Parathyroid adenoma (tissue), 2 donors: ENCODE measurements at regions not wholly inside any gene's neighbourhood (a gene's known extent, or its start where the extent isn't known, plus 50 kb on each side); places are given as distances from the start of the nearest gene placed in this dataset.

Experiments used
- H2AFZ ChIP-seq: fragments of 300-600 bp; sonication (generic); one replicate; pipeline ENCODE4 v1.7.0; 2017; ENCODE audit warnings: antibody characterized with exemption, mild to moderate bottlenecking
- H3K27ac ChIP-seq: fragments of 300-600 bp; sonication (generic); one replicate; pipeline ENCODE4 v1.7.0; 2017
- H3K27me3 ChIP-seq: fragments of 300-600 bp; sonication (generic); one replicate; pipeline ENCODE4 v1.7.0; 2017; ENCODE audit warnings: low read length; ENCODE audit not compliant: control insufficient read depth, insufficient read depth
- H3K36me3 ChIP-seq: fragments of 300-600 bp; sonication (generic); one replicate; pipeline ENCODE4 v1.7.0; 2017; ENCODE audit warnings: low read length; ENCODE audit not compliant: control insufficient read depth, insufficient read depth
- H3K4me1 ChIP-seq: fragments of 300-600 bp; sonication (generic); one replicate; pipeline ENCODE4 v1.7.0; 2017; ENCODE audit warnings: control low read depth
- H3K4me2 ChIP-seq: fragments of 300-600 bp; sonication (generic); one replicate; pipeline ENCODE4 v1.7.0; 2017; ENCODE audit warnings: low read length
- H3K4me3 ChIP-seq: fragments of 300-600 bp; sonication (generic); one replicate; pipeline ENCODE4 v1.7.0; 2017; ENCODE audit warnings: low read depth, low read length
- H3K79me2 ChIP-seq: fragments of 300-600 bp; sonication (generic); one replicate; pipeline ENCODE4 v1.7.0; 2017; ENCODE audit warnings: control low read depth
- H3K9ac ChIP-seq: fragments of 300-600 bp; sonication (generic); one replicate; pipeline ENCODE4 v1.7.0; 2017; ENCODE audit warnings: mild to moderate bottlenecking
- H3K9me3 ChIP-seq: fragments of 300-600 bp; sonication (generic); one replicate; pipeline ENCODE4 v1.7.0; 2017; ENCODE audit warnings: low read length; ENCODE audit not compliant: control insufficient read depth
- TF ChIP-seq, protein P1 (sequence below): fragments of 300-600 bp; sonication (generic); IDR thresholded peaks from one replicate; pipeline ENCODE4 v1.7.0; 2017; ENCODE audit warnings: antibody characterized with exemption, mild to moderate bottlenecking
- donor health status: primary hyperparathyroidism.

DNA sequence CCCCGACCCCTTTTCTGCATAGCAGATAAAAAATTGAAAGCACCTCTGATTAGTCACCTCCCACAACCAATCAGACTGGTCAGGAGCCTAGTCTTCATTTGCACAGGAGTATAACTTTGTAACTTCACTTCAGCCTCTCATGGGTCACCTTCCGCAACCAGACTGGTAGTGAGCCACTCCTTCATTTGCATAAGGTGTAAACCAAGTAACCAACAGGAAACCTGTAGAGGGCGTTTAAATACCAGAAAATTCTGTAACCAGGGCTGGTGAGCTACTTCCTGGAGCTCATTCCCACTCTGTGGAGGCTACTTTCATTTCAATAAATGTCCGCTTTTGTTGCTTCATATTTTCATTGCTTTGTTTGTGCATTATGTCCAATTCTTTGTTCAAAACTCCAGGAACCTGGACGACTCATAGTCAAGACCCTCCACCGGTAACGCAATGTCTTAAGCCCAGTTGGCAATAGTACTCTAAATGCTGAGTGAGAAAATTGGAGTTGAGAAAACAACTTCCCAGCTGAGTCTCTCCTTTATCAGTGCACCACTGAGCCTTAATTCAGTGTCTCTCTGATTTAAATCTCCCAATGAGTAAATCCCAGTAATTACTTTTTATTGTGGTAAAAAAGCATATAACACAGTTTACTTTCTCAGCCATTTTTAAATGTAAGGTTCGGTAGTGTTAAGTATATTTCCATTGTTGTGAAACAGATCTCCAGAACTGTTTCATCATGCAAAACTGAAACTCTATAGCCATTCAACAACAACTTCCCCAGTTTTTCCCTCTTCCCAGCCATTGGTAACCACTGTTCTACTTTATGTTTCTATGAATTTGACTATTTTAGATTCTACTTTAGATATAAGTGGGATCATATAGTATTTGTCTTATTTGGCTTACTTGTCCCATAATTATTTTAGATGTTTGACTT lies 392.7 kb upstream of the SLC8A1 start:
- Histone ChIP-seq H3K4me1 (no peaks in the 10 kb centered on the region), H3K9ac (no peak overlapping the region), H3K79me2 (no peaks in the 10 kb centered on the region), H3K9me3 (no peaks in the 10 kb centered on the region), H3K4me3 (no peak overlapping the region), H3K27me3 (no peaks in the 10 kb centered on the region), H3K27ac (no peak overlapping the region), H2AFZ (no peak overlapping the region), H3K4me2 (no peak overlapping the region), H3K36me3 (no peaks in the 10 kb centered on the region)
- TF ChIP-seq, protein P1, sequence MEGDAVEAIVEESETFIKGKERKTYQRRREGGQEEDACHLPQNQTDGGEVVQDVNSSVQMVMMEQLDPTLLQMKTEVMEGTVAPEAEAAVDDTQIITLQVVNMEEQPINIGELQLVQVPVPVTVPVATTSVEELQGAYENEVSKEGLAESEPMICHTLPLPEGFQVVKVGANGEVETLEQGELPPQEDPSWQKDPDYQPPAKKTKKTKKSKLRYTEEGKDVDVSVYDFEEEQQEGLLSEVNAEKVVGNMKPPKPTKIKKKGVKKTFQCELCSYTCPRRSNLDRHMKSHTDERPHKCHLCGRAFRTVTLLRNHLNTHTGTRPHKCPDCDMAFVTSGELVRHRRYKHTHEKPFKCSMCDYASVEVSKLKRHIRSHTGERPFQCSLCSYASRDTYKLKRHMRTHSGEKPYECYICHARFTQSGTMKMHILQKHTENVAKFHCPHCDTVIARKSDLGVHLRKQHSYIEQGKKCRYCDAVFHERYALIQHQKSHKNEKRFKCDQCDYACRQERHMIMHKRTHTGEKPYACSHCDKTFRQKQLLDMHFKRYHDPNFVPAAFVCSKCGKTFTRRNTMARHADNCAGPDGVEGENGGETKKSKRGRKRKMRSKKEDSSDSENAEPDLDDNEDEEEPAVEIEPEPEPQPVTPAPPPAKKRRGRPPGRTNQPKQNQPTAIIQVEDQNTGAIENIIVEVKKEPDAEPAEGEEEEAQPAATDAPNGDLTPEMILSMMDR: no peak

DNA sequence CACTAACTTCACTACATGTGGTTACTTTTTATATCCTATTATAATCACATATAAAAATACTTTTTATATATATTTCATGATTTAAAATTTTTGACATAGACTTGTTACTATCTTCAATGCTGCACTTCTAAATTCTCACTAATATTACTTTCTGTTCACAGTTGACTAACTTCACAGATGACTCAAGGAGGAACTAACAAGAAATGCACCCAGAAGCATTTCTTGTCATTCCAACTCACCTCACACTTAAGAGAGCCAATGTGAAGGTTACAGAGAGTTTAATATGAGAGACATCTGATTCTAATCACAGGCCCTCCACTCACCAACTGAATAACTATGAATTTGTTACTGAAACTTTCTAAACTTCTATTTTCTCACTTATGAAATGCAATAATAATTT lies 399.8 kb upstream of the SLC8A1 start:
- Histone ChIP-seq H3K27me3 (no peaks in the 10 kb centered on the region), H3K4me3 (no peak overlapping the region), H3K27ac (no peak overlapping the region), H3K9ac (no peak overlapping the region), H3K9me3 (no peaks in the 10 kb centered on the region), H3K4me2 (no peak overlapping the region), H3K79me2 (no peaks in the 10 kb centered on the region), H3K36me3 (no peaks in the 10 kb centered on the region), H3K4me1 (no peaks in the 10 kb centered on the region), H2AFZ (no peak overlapping the region)
- TF ChIP-seq, protein P1: no peak

DNA sequence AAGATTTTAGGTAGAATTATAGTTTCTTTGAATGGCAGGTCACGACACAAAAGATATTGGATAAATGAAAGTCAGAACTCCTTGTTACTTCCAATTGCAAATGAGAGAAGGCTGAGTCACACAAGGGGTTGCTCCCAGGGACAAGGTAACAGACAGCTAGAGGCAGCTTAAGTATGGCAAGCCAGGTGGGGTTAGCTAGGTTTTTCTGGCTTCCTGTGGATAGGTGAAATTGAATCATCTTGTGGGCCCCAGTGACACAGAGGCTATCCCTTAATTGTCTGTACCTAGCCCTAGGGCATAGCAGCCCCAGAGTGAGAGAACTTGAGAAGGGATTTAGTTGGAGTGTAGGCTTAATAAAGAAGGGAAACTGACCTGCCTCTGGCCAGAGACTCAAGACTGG lies 407.7 kb upstream of the SLC8A1 start:
- H3K9me3 ChIP-seq: no peaks in the 10 kb centered on the region
- no peak overlapping the region for H3K4me2 ChIP-seq
- H3K36me3 ChIP-seq: no peaks in the 10 kb centered on the region
- H3K27me3 ChIP-seq: no peaks in the 10 kb centered on the region
- no peak overlapping the region for H3K9ac ChIP-seq
- H3K79me2 ChIP-seq: no peaks in the 10 kb centered on the region
- no peaks in the 10 kb centered on the region for H3K4me1 ChIP-seq
- TF ChIP-seq, protein P1: no peak
- no peak overlapping the region for H3K4me3 ChIP-seq
- H3K27ac ChIP-seq: no peak overlapping the region
- H2AFZ ChIP-seq: no peak overlapping the region

DNA sequence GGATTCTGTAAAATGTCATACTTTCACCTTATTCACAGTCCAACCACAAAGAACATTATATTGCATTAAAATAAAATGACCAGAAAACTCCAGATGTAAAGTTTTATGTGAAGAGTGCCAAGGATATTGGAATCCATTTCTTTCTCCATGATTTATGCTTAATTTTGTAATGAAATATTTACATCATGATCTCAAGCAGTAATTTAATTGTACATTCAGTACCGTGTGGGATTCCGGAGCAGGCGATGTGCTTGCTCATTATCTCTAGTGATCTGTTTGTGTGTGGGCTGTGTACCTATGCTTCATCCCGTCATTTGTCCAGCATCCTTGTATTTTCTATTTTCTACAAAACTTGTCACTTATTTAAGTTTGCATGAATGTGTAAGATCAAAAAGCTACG lies 415.9 kb upstream of the SLC8A1 start:
- Histone ChIP-seq H3K36me3 (no peaks in the 10 kb centered on the region), H3K27me3 (no peaks in the 10 kb centered on the region), H3K27ac (no peak overlapping the region), H3K4me1 (no peaks in the 10 kb centered on the region), H3K9me3 (no peaks in the 10 kb centered on the region), H3K9ac (no peak overlapping the region), H3K4me3 (no peak overlapping the region), H3K79me2 (no peaks in the 10 kb centered on the region), H2AFZ (no peak overlapping the region), H3K4me2 (no peak overlapping the region)
- TF ChIP-seq, protein P1: no peak

DNA sequence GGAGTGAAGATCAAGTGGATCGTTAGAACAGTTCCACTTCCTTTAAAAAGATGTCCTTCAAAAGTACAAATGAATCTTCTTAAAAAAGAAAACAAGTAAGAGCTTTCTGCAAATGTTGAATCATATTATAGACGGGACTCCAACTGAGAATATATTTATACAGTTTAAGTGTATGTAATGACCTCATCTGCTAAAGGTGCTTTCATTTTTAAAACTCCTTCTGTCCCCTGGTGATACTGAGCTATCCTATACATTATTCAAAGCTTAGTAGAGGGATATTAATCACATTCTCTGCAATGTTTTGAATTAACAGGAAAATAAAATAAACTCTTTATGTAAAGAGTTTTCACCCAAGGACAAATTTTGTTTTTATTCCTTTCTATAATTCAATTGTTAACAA lies 420.7 kb upstream of the SLC8A1 start:
- TF ChIP-seq, protein P1: no peak
- no peaks in the 10 kb centered on the region for H3K4me1 ChIP-seq

More for the DNA sequence above, 420.7 kb upstream of the SLC8A1 start:
- Histone ChIP-seq H3K36me3 (no peaks in the 10 kb centered on the region), H3K27ac (no peak overlapping the region), H3K9me3 (no peaks in the 10 kb centered on the region), H3K79me2 (no peaks in the 10 kb centered on the region), H3K4me2 (no peak overlapping the region), H3K9ac (no peak overlapping the region), H2AFZ (no peak overlapping the region), H3K4me3 (no peak overlapping the region), H3K27me3 (no peaks in the 10 kb centered on the region)
